OCI-M1 (cell line): ENCODE measurements at regions not wholly inside any gene's neighbourhood (a gene's known extent, or its start where the extent isn't known, plus 50 kb on each side); places are given as distances from the start of the nearest gene placed in this dataset.

Source experiments
- DNase-seq: peaks from one replicate; lab custom pipeline; 2025; lab: John Stamatoyannopoulos, UW

GRCh38 chr2:236974752-236975151 lies 110.9 kb upstream of the COPS8 start:
- DNase-seq, result no peak

GRCh38 chr2:236975766-236976165 lies 109.9 kb upstream of the COPS8 start:
- no peak for DNase-seq

GRCh38 chr2:236976266-236977062 lies 109.2 kb upstream of the COPS8 start:
- no peak for DNase-seq

GRCh38 chr2:236977063-236977851 lies 108.4 kb upstream of the COPS8 start:
- no peak for DNase-seq

GRCh38 chr2:236977852-236978398 lies 107.8 kb upstream of the COPS8 start:
- DNase-seq, result no peak

GRCh38 chr2:236979664-236980063 lies 106.0 kb upstream of the COPS8 start:
- no peak for DNase-seq

- no peak for DNase-seq
Observed at GRCh38 chr2:236980961-236981360, 104.7 kb upstream of the COPS8 start.

- no peak for DNase-seq
Observed at GRCh38 chr2:236981701-236982485, 103.8 kb upstream of the COPS8 start.

GRCh38 chr2:236982693-236983455 lies 102.8 kb upstream of the COPS8 start:
- no peak for DNase-seq

- DNase-seq, result no peak
Observed at GRCh38 chr2:236984046-236984445, 101.6 kb upstream of the COPS8 start.

- no peak for DNase-seq
Observed at GRCh38 chr2:236985761-236986339, 99.8 kb upstream of the COPS8 start.

GRCh38 chr2:236986524-236987330 lies 99.0 kb upstream of the COPS8 start:
- no peak for DNase-seq

- no peak for DNase-seq
Observed at GRCh38 chr2:236988216-236988615, 97.5 kb upstream of the COPS8 start.

GRCh38 chr2:236988690-236989624 lies 96.7 kb upstream of the COPS8 start:
- no peak for DNase-seq

GRCh38 chr2:236990552-236990951 lies 95.1 kb upstream of the COPS8 start:
- no peak for DNase-seq

GRCh38 chr2:236991874-236992273 lies 93.8 kb upstream of the COPS8 start:
- no peak for DNase-seq

- DNase-seq, result no peak
Observed at GRCh38 chr2:236993286-236993685, 92.4 kb upstream of the COPS8 start.

GRCh38 chr2:236994361-236994760 lies 91.3 kb upstream of the COPS8 start:
- DNase-seq, result no peak

GRCh38 chr2:236997069-236997715 lies 88.5 kb upstream of the COPS8 start:
- DNase-seq, result no peak
